ENCODE measurements at regions not wholly inside any gene's neighbourhood (a gene's known extent, or its start where the extent isn't known, plus 50 kb on each side); places are given as distances from the start of the nearest gene placed in this dataset.

GRCh38 chr7:98764946-98765345, 104.9 kb downstream of the TMEM130 start:
- TF ChIP-seq CTCF (IDR thresholded peaks at IDR 0.05) (no peak), POLR2A (IDR thresholded peaks at IDR 0.05) (no peak), EP300 (IDR thresholded peaks at IDR 0.05) (no peak)
